ENCODE measurements at regions not wholly inside any gene's neighbourhood (a gene's known extent, or its start where the extent isn't known, plus 50 kb on each side); places are given as distances from the start of the nearest gene placed in this dataset.

- no peak overlapping the region for H2AFZ ChIP-seq (ENCODE audit: low read depth, low read length)
- no peak for DNase-seq
- H3K79me2 ChIP-seq (ENCODE audit: insufficient read depth, low read length), result no peaks in the 10 kb centered on the region
- no peak overlapping the region for H3K4me2 ChIP-seq (ENCODE audit: insufficient read depth, low read length)
- H3K9ac ChIP-seq (ENCODE audit: low read depth, low read length), result no peak overlapping the region
- no peaks in the 10 kb centered on the region for H3K27me3 ChIP-seq (ENCODE audit: insufficient read depth, low read length, poor library complexity)
- peak overlapping the region; percentile 26; the same call in 1 of the 2 replicates for H3K27ac ChIP-seq (ENCODE audit: low read length)
- TF ChIP-seq EZH2 (IDR thresholded peaks at IDR 0.05; ENCODE audit: borderline replicate concordance, low read depth, low read length, severe bottlenecking), result no peak
- TF ChIP-seq, protein P1, sequence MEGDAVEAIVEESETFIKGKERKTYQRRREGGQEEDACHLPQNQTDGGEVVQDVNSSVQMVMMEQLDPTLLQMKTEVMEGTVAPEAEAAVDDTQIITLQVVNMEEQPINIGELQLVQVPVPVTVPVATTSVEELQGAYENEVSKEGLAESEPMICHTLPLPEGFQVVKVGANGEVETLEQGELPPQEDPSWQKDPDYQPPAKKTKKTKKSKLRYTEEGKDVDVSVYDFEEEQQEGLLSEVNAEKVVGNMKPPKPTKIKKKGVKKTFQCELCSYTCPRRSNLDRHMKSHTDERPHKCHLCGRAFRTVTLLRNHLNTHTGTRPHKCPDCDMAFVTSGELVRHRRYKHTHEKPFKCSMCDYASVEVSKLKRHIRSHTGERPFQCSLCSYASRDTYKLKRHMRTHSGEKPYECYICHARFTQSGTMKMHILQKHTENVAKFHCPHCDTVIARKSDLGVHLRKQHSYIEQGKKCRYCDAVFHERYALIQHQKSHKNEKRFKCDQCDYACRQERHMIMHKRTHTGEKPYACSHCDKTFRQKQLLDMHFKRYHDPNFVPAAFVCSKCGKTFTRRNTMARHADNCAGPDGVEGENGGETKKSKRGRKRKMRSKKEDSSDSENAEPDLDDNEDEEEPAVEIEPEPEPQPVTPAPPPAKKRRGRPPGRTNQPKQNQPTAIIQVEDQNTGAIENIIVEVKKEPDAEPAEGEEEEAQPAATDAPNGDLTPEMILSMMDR (IDR thresholded peaks at IDR 0.05; ENCODE audit: borderline replicate concordance, extremely low read depth, low read length, poor library complexity, severe bottlenecking), result no peak
- H4K20me1 ChIP-seq (ENCODE audit: insufficient read depth, low read length), result no peaks in the 10 kb centered on the region
- peaks cover 27% of the 10 kb centered on the region for H3K4me1 ChIP-seq (ENCODE audit: insufficient read depth, low read length)
- no peaks in the 10 kb centered on the region for H3K36me3 ChIP-seq (ENCODE audit: insufficient read depth, low read length)
- H3K4me3 ChIP-seq (ENCODE audit: low read depth in 1 of 2, low read length in 2 of 2), result no peak overlapping the region
- no peak for ATAC-seq (ENCODE audit: insufficient read depth, low read depth)
- peaks cover 10% of the 10 kb centered on the region for H3K9me3 ChIP-seq (ENCODE audit: insufficient read depth, low read length, severe bottlenecking)
Measured at GRCh38 chr13:50699874-50700663, 143.4 kb downstream of the DLEU7 start.

- H3K27me3 ChIP-seq (ENCODE audit: insufficient read depth, low read length, poor library complexity), result no peaks in the 10 kb centered on the region
- no peaks in the 10 kb centered on the region for H3K79me2 ChIP-seq (ENCODE audit: insufficient read depth, low read length)
- H3K9me3 ChIP-seq (ENCODE audit: insufficient read depth, low read length, severe bottlenecking), result peaks cover 10% of the 10 kb centered on the region
- ATAC-seq (ENCODE audit: insufficient read depth, low read depth) (peak; percentile 93), DNase-seq (peak; percentile 62)
- H3K27ac ChIP-seq (ENCODE audit: low read length), result peak overlapping the region; percentile 26; the same call in 1 of the 2 replicates
- H3K36me3 ChIP-seq (ENCODE audit: insufficient read depth, low read length), result no peaks in the 10 kb centered on the region
- H4K20me1 ChIP-seq (ENCODE audit: insufficient read depth, low read length), result no peaks in the 10 kb centered on the region
- H3K9ac ChIP-seq (ENCODE audit: low read depth, low read length), result no peak overlapping the region
- TF ChIP-seq, protein P1 (IDR thresholded peaks at IDR 0.05; ENCODE audit: borderline replicate concordance, extremely low read depth, low read length, poor library complexity, severe bottlenecking), result no peak
- no peak for TF ChIP-seq EZH2 (IDR thresholded peaks at IDR 0.05; ENCODE audit: borderline replicate concordance, low read depth, low read length, severe bottlenecking)
- H2AFZ ChIP-seq (ENCODE audit: low read depth, low read length), result no peak overlapping the region
- H3K4me1 ChIP-seq (ENCODE audit: insufficient read depth, low read length), result peaks cover 32% of the 10 kb centered on the region
- H3K4me2 ChIP-seq (ENCODE audit: insufficient read depth, low read length), result no peak overlapping the region
- no peak overlapping the region for H3K4me3 ChIP-seq (ENCODE audit: low read depth in 1 of 2, low read length in 2 of 2)
Measured at GRCh38 chr13:50700664-50701305, 142.7 kb downstream of the DLEU7 start.

- Histone ChIP-seq H3K27ac (ENCODE audit: low read length) (0 out of 2 replicates have a peak overlapping the region, but pooled peaks have one; percentile 3), H3K4me3 (ENCODE audit: low read depth in 1 of 2, low read length in 2 of 2) (no peak overlapping the region), H3K27me3 (ENCODE audit: insufficient read depth, low read length, poor library complexity) (no peaks in the 10 kb centered on the region), H3K4me2 (ENCODE audit: insufficient read depth, low read length) (no peak overlapping the region), H4K20me1 (ENCODE audit: insufficient read depth, low read length) (no peaks in the 10 kb centered on the region), H3K79me2 (ENCODE audit: insufficient read depth, low read length) (no peaks in the 10 kb centered on the region), H2AFZ (ENCODE audit: low read depth, low read length) (no peak overlapping the region), H3K9ac (ENCODE audit: low read depth, low read length) (no peak overlapping the region), H3K36me3 (ENCODE audit: insufficient read depth, low read length) (no peaks in the 10 kb centered on the region), H3K4me1 (ENCODE audit: insufficient read depth, low read length) (peaks cover 35% of the 10 kb centered on the region), H3K9me3 (ENCODE audit: insufficient read depth, low read length, severe bottlenecking) (peaks cover 5% of the 10 kb centered on the region)
- no peak for TF ChIP-seq EZH2 (IDR thresholded peaks at IDR 0.05; ENCODE audit: borderline replicate concordance, low read depth, low read length, severe bottlenecking)
- DNase-seq, result no peak
- ATAC-seq (ENCODE audit: insufficient read depth, low read depth), result no peak
Measured at GRCh38 chr13:50701469-50701868, 142.0 kb downstream of the DLEU7 start.

GRCh38 chr13:50706505-50706904 lies 137.0 kb downstream of the DLEU7 start:
- H3K36me3 ChIP-seq (ENCODE audit: insufficient read depth, low read length), result no peaks in the 10 kb centered on the region
- no peak overlapping the region for H3K9ac ChIP-seq (ENCODE audit: low read depth, low read length)
- peak overlapping the region; percentile 85 for H3K27ac ChIP-seq (ENCODE audit: low read length)
- no peak for TF ChIP-seq EZH2 (IDR thresholded peaks at IDR 0.05; ENCODE audit: borderline replicate concordance, low read depth, low read length, severe bottlenecking)
- TF ChIP-seq, protein P1 (IDR thresholded peaks at IDR 0.05; ENCODE audit: borderline replicate concordance, extremely low read depth, low read length, poor library complexity, severe bottlenecking), result no peak
- no peaks in the 10 kb centered on the region for H3K27me3 ChIP-seq (ENCODE audit: insufficient read depth, low read length, poor library complexity)
- no peaks in the 10 kb centered on the region for H3K79me2 ChIP-seq (ENCODE audit: insufficient read depth, low read length)
- H3K4me1 ChIP-seq (ENCODE audit: insufficient read depth, low read length), result peaks cover 43% of the 10 kb centered on the region
- H4K20me1 ChIP-seq (ENCODE audit: insufficient read depth, low read length), result no peaks in the 10 kb centered on the region
- no peak for DNase-seq
- no peaks in the 10 kb centered on the region for H3K9me3 ChIP-seq (ENCODE audit: insufficient read depth, low read length, severe bottlenecking)
- no peak overlapping the region for H2AFZ ChIP-seq (ENCODE audit: low read depth, low read length)
- H3K4me2 ChIP-seq (ENCODE audit: insufficient read depth, low read length), result no peak overlapping the region
- no peak overlapping the region for H3K4me3 ChIP-seq (ENCODE audit: low read depth in 1 of 2, low read length in 2 of 2)
- no peak for ATAC-seq (ENCODE audit: insufficient read depth, low read depth)
